ENCODE measurements at regions not wholly inside any gene's neighbourhood (a gene's known extent, or its start where the extent isn't known, plus 50 kb on each side); places are given as distances from the start of the nearest gene placed in this dataset.

DNA sequence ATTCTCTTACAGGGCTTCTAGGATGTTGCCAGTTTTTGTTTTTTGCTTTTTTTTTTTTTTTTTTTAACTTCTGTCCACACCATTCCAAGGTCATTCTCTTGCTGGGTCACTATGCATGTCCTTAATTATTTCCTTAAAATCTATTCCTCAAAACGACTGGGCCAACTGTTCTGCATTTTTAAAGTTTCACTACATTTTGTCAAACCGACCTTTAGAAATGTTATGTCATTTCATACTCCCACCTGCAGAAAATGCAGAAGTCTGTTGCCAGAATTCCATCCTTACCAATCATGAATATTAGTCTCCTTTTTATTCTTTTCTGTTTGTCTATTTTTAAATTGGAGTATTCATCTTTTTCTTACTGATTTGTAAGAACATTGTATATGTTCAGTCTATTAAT lies 295.5 kb downstream of the ZSWIM6 start:
- no peak overlapping the region for H3K27ac ChIP-seq
- TF ChIP-seq, protein P1, sequence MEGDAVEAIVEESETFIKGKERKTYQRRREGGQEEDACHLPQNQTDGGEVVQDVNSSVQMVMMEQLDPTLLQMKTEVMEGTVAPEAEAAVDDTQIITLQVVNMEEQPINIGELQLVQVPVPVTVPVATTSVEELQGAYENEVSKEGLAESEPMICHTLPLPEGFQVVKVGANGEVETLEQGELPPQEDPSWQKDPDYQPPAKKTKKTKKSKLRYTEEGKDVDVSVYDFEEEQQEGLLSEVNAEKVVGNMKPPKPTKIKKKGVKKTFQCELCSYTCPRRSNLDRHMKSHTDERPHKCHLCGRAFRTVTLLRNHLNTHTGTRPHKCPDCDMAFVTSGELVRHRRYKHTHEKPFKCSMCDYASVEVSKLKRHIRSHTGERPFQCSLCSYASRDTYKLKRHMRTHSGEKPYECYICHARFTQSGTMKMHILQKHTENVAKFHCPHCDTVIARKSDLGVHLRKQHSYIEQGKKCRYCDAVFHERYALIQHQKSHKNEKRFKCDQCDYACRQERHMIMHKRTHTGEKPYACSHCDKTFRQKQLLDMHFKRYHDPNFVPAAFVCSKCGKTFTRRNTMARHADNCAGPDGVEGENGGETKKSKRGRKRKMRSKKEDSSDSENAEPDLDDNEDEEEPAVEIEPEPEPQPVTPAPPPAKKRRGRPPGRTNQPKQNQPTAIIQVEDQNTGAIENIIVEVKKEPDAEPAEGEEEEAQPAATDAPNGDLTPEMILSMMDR (IDR thresholded peaks at IDR 0.05) = no peak
- no peaks in the 10 kb centered on the region for H3K36me3 ChIP-seq
- peaks cover 10 to 15% of the 10 kb centered on the region in 2 experiments for H3K4me1 ChIP-seq (ENCODE audit: control insufficient read depth in 1 of 2, insufficient read depth in 1 of 2, low read depth in 1 of 2, low read length in 1 of 2)
- H3K9me3 ChIP-seq = no peaks in the 10 kb centered on the region
- H3K4me3 ChIP-seq (ENCODE audit: low read depth in 1 of 2, low read length in 1 of 2) = no peak overlapping the region
- peaks cover 65% of the 10 kb centered on the region for H3K27me3 ChIP-seq

DNA sequence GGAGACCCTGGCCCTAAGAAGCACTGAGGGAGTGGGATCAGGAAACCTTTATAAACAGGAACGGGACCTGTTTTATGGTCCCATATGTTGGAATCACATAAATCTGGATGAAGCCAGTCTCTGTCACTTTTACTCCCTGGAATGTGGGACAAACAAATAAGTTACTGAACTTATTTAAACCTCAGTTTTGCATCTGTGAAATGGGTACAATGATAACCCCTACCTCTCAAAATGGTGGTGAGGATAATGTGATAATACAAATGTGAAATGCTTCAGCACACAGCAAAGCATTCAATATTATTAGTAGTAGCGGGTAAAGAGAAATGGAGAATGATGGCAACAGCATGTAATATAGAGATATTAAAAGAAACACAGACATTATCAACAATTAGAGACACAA lies 298.9 kb downstream of the ZSWIM6 start:
- H3K27ac ChIP-seq = no peak overlapping the region

DNA sequence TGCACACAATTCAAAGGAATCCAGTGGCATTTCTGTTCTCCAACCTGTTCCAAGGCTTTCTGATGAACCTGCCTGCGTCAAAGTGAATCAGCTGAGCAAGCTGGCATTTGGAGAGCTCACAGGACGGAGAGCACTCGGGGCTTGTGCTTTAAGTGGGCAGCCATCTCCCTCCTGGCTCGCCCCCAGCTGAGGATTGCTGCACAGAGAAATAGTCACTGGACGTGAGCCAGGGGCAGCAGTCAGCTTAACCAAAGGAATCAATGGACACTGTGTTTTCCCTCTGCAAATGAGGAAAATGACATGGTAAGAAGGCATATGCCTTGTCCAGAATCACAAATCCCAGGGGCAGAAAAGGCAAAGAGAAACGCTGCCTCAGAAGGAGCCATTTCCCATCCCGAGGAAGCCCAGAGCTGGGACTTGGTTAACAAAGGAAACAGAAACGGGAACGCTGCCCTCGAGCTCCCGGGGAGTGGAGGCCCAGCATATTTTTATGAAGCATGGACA lies 299.4 kb downstream of the ZSWIM6 start:
- Histone ChIP-seq H3K27ac (no peak overlapping the region), H3K27me3 (peaks cover 25% of the 10 kb centered on the region), H3K4me1 (ENCODE audit: control insufficient read depth in 1 of 2, insufficient read depth in 1 of 2, low read depth in 1 of 2, low read length in 1 of 2) (peaks cover 0 to 4% of the 10 kb centered on the region in 2 experiments), H3K36me3 (no peaks in the 10 kb centered on the region), H3K4me3 (ENCODE audit: low read depth in 1 of 2, low read length in 1 of 2) (no peak overlapping the region), H3K9me3 (no peaks in the 10 kb centered on the region)
- TF ChIP-seq, protein P1 (IDR thresholded peaks at IDR 0.05) = no peak

More for the DNA sequence above, 298.9 kb downstream of the ZSWIM6 start:
- Histone ChIP-seq H3K36me3 (no peaks in the 10 kb centered on the region), H3K4me3 (ENCODE audit: low read depth in 1 of 2, low read length in 1 of 2) (no peak overlapping the region), H3K4me1 (ENCODE audit: control insufficient read depth in 1 of 2, insufficient read depth in 1 of 2, low read depth in 1 of 2, low read length in 1 of 2) (peaks cover 4 to 10% of the 10 kb centered on the region in 2 experiments), H3K9me3 (no peaks in the 10 kb centered on the region), H3K27me3 (peaks cover 31% of the 10 kb centered on the region)
- TF ChIP-seq, protein P1 (IDR thresholded peaks at IDR 0.05) = no peak

DNA sequence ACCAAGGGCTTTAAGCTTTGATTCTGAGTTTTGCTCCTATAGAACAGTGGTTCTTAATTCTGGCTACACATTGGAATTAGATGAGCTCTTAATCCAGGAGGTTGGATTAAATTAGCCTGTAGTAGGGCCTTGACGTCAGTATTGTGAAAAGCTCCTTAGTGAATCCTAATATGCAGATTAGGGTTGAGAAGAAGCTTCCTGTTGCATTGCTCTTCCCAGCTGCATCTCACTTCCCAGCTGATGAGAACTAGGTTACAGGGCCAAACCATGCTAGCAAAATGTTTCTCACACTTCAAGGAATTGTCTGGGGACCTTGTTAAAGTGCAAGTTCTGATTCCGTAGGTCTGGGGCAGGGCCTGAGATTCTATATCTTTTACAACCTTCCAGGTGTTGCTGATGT lies 300.0 kb downstream of the ZSWIM6 start:
- Histone ChIP-seq H3K27me3 (peaks cover 20% of the 10 kb centered on the region), H3K27ac (no peak overlapping the region), H3K36me3 (no peaks in the 10 kb centered on the region), H3K4me1 (ENCODE audit: control insufficient read depth in 1 of 2, insufficient read depth in 1 of 2, low read depth in 1 of 2, low read length in 1 of 2) (no peaks in the 10 kb centered on the region), H3K9me3 (no peaks in the 10 kb centered on the region), H3K4me3 (ENCODE audit: low read depth in 1 of 2, low read length in 1 of 2) (no peak overlapping the region)
- TF ChIP-seq, protein P1 (IDR thresholded peaks at IDR 0.05) = no peak

DNA sequence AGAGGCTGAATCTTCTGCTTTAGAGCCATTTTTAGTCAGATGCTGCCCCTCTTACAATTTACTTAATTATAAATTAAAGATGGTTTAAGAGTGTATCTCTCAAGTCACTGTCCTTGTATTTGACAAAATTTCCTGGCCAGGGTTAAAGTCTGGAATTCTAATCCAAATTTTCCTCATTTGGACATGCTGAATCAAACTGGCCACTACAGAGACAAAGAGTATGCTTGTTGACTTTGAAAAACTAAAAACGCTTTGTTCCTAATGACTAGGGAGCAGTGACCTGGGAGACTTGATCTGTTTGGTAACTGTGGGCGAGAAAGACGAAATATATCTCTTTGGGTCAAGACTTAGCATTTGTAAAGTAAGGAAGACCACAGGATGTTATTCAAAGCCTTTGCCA lies 303.2 kb downstream of the ZSWIM6 start:
- H3K27me3 ChIP-seq = no peaks in the 10 kb centered on the region
- H3K9me3 ChIP-seq = no peaks in the 10 kb centered on the region
- no peak overlapping the region for H3K4me3 ChIP-seq (ENCODE audit: low read depth in 1 of 2, low read length in 1 of 2)
- H3K27ac ChIP-seq = no peak overlapping the region
- no peaks in the 10 kb centered on the region for H3K36me3 ChIP-seq
- TF ChIP-seq, protein P1 (IDR thresholded peaks at IDR 0.05) = no peak
- no peaks in the 10 kb centered on the region for H3K4me1 ChIP-seq (ENCODE audit: control insufficient read depth in 1 of 2, insufficient read depth in 1 of 2, low read depth in 1 of 2, low read length in 1 of 2)

DNA sequence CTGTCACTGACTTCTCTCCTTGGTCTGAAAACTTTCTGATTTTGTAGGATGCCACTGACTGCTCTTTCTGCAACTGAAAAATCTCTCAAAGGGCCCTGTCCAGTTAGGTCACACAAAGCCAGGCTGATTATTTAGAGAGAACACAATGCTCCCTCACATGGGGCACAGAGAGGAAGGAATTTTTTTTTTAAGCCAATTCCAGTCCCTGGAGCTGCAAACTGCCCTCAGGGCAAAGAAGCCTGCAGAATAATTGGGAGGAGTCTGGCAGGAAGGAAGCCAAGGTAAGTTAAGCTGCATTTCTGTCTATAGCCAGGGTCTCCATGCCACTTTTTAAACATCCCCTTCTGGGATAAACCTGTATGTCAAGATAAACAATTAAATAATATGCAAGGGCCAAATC lies 305.5 kb downstream of the ZSWIM6 start:
- Histone ChIP-seq H3K27ac (no peak overlapping the region), H3K4me1 (ENCODE audit: control insufficient read depth in 1 of 2, insufficient read depth in 1 of 2, low read depth in 1 of 2, low read length in 1 of 2) (no peaks in the 10 kb centered on the region), H3K9me3 (no peaks in the 10 kb centered on the region), H3K36me3 (no peaks in the 10 kb centered on the region), H3K4me3 (ENCODE audit: low read depth in 1 of 2, low read length in 1 of 2) (no peak overlapping the region), H3K27me3 (no peaks in the 10 kb centered on the region)
- TF ChIP-seq, protein P1 (IDR thresholded peaks at IDR 0.05) = no peak

All from neutrophil (primary cell).